Lung (tissue), 9 donors: ENCODE measurements at regions not wholly inside any gene's neighbourhood (a gene's known extent, or its start where the extent isn't known, plus 50 kb on each side); places are given as distances from the start of the nearest gene placed in this dataset.
"Not testable (repeated sequence)": the region's sequence is repeated elsewhere in the genome, so short reads cannot be mapped to it uniquely, and the experiment has no call there.

ENCODE experiments used
- ATAC-seq: fragments of 200-7000 bp; cut with Tn5 transposase; one replicate; pipeline ENCODE4 v1.9.1; 2020; ENCODE audit warnings: moderate number of reproducible peaks; ENCODE audit not compliant: insufficient read depth, low FRiP score
- DNase-seq, 3 donors: peaks; one replicate each; pipeline ENCODE4 v3.0.0-alpha.2; 2013 to 2017
- H3K27ac ChIP-seq, 2 donors: one replicate each; pipeline ENCODE4 v1.5.1; 2013; ENCODE audit warnings: mild to moderate bottlenecking in 2 of 2, moderate library complexity in 2 of 2, control low read depth in 1 of 2, inconsistent platforms in 1 of 2, low read depth in 1 of 2, low read length in 1 of 2
- H3K27me3 ChIP-seq, 3 donors: one replicate each; pipeline ENCODE4 v1.5.1; 2013; ENCODE audit warnings: low read length in 2 of 3; ENCODE audit not compliant: control insufficient read depth in 3 of 3, insufficient read depth in 3 of 3
- H3K36me3 ChIP-seq, 4 donors: one replicate each; pipeline ENCODE4 v1.5.1; 2013; ENCODE audit warnings: low read length in 4 of 4, mild to moderate bottlenecking in 1 of 4, moderate library complexity in 1 of 4; ENCODE audit not compliant: control insufficient read depth in 4 of 4, insufficient read depth in 4 of 4
- H3K4me1 ChIP-seq, 5 donors: one replicate each; pipeline ENCODE4 v1.5.1; 2013; ENCODE audit warnings: low read length in 5 of 5, mild to moderate bottlenecking in 2 of 5, moderate library complexity in 1 of 5; ENCODE audit not compliant: control insufficient read depth in 5 of 5, insufficient read depth in 5 of 5
- H3K4me3 ChIP-seq: one replicate; pipeline ENCODE4 v1.5.1; 2013; ENCODE audit warnings: mild to moderate bottlenecking, control low read depth, moderate library complexity
- H3K9ac ChIP-seq, 2 donors: one replicate each; pipeline ENCODE4 v1.5.1; 2013; ENCODE audit warnings: low read length in 2 of 2, control low read depth in 1 of 2; ENCODE audit not compliant: insufficient read depth in 1 of 2
- H3K9me3 ChIP-seq, 4 donors: one replicate each; pipeline ENCODE4 v1.5.1; 2013; ENCODE audit warnings: low read length in 3 of 4, mild to moderate bottlenecking in 1 of 4, moderate library complexity in 1 of 4; ENCODE audit not compliant: control insufficient read depth in 4 of 4, insufficient read depth in 3 of 4
- WGBS, 2 donors: extraction: QIAGEN DNeasy Blood & Tissue Kit; methylation state at CpG; one replicate each; pipeline ENCODE4 v1.1.7; 2013; 5-methylcytosine and 5-hydroxymethylcytosine counted together
- donor health status: Bipolar disorder and iron deficiency.
- donor health status: healthy.
- donor health status: DM: yes; HTN: yes; CAD: no.

GRCh38 chr16:15247971-15248370 is 130.1 kb downstream of the NPIPA5 start:
- not testable (repeated sequence) for H3K9me3 ChIP-seq, H3K27me3 ChIP-seq, DNase-seq, H3K27ac ChIP-seq, H3K36me3 ChIP-seq, H3K9ac ChIP-seq, H3K4me3 ChIP-seq, ATAC-seq, H3K4me1 ChIP-seq
- WGBS, 2 donors, result no CpG with 5 or more reads among the region's 2 CpGs

- not testable (repeated sequence) for DNase-seq, H3K36me3 ChIP-seq, ATAC-seq, H3K4me3 ChIP-seq, H3K9me3 ChIP-seq, H3K27ac ChIP-seq, H3K9ac ChIP-seq, H3K27me3 ChIP-seq, H3K4me1 ChIP-seq
- 73 to 89% methylated on average over 2 of the region's 3 CpGs for WGBS, 2 donors
These were observed 141.3 kb downstream of the NPIPA5 start for GRCh38 chr16:15236674-15237323.

DNA sequence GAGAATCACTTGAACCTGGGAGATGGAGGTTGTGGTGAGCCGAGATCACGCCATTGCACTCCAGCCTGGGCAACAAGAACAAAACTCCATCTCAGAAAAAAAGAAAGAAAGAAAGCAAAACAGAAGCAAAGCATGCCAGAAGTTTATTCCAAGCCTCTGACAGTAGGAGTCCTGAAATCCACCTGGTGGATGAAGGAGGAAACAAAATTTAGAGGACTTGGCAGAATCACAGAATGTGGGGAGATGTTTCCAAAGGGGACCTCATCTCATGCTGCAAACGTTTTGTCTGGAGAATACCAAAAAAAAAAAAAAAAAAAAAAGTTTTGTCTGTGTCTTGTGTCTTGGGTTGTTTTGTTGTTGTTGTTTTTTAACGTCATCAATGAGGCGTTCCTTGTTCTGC is 141.1 kb upstream of the RRN3 start:
- not testable (repeated sequence) for H3K4me1 ChIP-seq, H3K36me3 ChIP-seq, DNase-seq, H3K9me3 ChIP-seq, H3K9ac ChIP-seq, H3K27me3 ChIP-seq, H3K27ac ChIP-seq, H3K4me3 ChIP-seq, ATAC-seq
- 56 to 58% methylated on average over 3 of the region's 5 CpGs for WGBS, 2 donors

DNA sequence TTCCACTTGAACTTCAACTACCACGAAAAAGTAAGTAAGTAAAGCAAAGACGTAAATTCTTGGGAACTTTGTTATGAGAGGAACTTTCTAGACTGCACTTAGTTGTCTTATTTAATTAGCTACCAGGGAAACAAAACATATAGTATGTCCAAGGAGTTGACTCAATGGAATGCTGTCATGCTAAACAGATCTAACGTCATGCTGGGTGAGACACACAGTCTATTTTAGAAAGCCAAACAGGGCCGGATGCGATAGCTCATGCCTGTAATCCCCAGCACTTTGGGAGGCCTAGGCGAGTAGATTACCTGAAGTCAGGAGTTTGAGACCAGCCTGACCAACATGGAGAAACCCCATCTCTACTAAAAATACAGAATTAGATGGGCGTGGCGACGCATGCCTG is 140.6 kb upstream of the RRN3 start:
- not testable (repeated sequence) for H3K36me3 ChIP-seq, H3K4me3 ChIP-seq, ATAC-seq, H3K9ac ChIP-seq, H3K27ac ChIP-seq, H3K4me1 ChIP-seq, H3K27me3 ChIP-seq, DNase-seq, H3K9me3 ChIP-seq
- no CpG with 5 or more reads among the region's 9 CpGs for WGBS, 2 donors

DNA sequence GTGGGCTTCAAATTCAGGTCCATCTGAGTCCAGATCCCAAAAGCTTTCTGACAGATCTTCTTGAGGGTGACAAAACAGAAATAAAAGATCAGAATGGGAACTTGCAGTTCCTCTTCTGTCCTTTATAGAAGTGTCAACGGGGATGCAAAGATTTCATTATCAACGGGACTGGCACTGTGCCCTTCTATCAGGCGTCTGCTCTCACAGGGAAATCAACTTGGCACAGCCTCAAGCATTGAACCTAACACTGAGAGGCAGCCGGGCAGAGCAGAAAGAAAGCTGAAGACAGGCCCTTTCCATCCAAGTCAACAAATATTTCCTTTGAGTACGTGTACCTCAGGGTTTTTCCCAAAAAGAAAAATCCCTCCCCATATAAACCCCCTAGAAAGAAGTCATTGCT is 136.4 kb upstream of the RRN3 start:
- not testable (repeated sequence) for H3K9ac ChIP-seq, H3K9me3 ChIP-seq, ATAC-seq, H3K4me1 ChIP-seq, DNase-seq, H3K4me3 ChIP-seq, H3K27ac ChIP-seq, H3K27me3 ChIP-seq, H3K36me3 ChIP-seq
- WGBS, 2 donors, result no CpG with 5 or more reads among the region's 5 CpGs

DNA sequence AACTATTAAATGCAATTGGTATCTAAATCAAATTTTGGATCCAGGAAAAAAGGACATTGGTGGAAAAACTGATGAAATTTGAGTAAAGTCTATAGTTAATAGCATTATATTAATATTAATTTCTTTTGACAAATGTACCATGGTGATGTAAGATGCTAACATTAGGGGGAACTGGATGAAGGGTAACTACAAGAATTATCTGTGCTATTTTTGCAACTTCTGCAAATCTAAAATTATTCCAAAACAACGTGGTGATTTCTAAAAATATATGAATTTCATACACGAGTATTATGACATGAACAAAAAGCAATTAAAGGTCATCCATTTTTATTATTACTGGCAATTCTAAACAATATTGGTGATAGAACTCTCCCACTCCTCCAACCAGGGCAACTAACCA is 135.6 kb upstream of the RRN3 start:
- 48 to 66% methylated on average over 2 of the region's 2 CpGs for WGBS, 2 donors
- not testable (repeated sequence) for H3K27me3 ChIP-seq, H3K36me3 ChIP-seq, H3K9me3 ChIP-seq, H3K4me1 ChIP-seq, H3K4me3 ChIP-seq, H3K9ac ChIP-seq, ATAC-seq, H3K27ac ChIP-seq, DNase-seq

DNA sequence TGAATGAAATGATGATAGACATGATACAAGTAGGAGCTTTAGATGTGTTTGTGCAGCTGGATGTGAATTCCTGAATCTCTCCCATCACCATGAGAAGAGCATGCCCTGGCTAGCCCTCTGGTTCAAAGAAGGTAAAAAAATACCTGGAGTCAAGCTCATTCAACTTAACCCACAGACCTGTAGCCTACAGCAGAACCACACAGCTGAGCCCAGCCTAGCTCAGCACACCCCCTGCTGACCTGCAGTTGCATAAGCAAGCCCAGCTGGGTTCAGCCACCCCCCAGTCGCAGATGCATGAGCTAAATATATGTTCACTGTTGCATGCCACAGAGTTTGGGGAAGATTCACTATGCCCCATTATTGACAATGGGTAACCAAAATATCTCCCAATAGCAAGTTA is 130.6 kb upstream of the RRN3 start:
- not testable (repeated sequence) for H3K27ac ChIP-seq, H3K27me3 ChIP-seq, H3K9me3 ChIP-seq, H3K4me1 ChIP-seq, ATAC-seq, DNase-seq, H3K4me3 ChIP-seq, H3K36me3 ChIP-seq, H3K9ac ChIP-seq
- no CpG with 5 or more reads among the region's 1 CpG for WGBS, 2 donors

GRCh38 chr16:15223398-15223797 is 129.3 kb upstream of the RRN3 start:
- H3K27me3 ChIP-seq, H3K27ac ChIP-seq, H3K4me3 ChIP-seq, H3K4me1 ChIP-seq, H3K9me3 ChIP-seq, ATAC-seq, DNase-seq, H3K9ac ChIP-seq, H3K36me3 ChIP-seq: not testable (repeated sequence)
- WGBS, 2 donors, result no CpG with 5 or more reads among the region's 4 CpGs
